Renal cortex interstitium (tissue), 11 donors: ENCODE measurements at regions not wholly inside any gene's neighbourhood (a gene's known extent, or its start where the extent isn't known, plus 50 kb on each side); places are given as distances from the start of the nearest gene placed in this dataset.
A peak's percentile ranks its signal among the peaks of the same experiment; 100 is the strongest.

Source experiments
- DNase-seq, 11 donors: peaks; one replicate each; pipeline ENCODE4 v3.0.0-alpha.2; 2013; ENCODE audit warnings: low read depth in 9 of 11, low spot score in 4 of 11; ENCODE audit errors: extremely low read depth in 1 of 11

GRCh38 chr7:69504733-69505420, 93.4 kb upstream of the AUTS2 start:
- DNase-seq = no peak

- no peak for DNase-seq
These were observed 89.5 kb upstream of the AUTS2 start for GRCh38 chr7:69508736-69509135.

GRCh38 chr7:69510114-69510513, 88.2 kb upstream of the AUTS2 start:
- DNase-seq = no peak

GRCh38 chr7:69515495-69516212, 82.6 kb upstream of the AUTS2 start:
- no peak for DNase-seq

- DNase-seq = no peak
These were observed 81.9 kb upstream of the AUTS2 start for GRCh38 chr7:69516238-69516820.

GRCh38 chr7:69517985-69518704, 80.1 kb upstream of the AUTS2 start:
- no peak for DNase-seq

GRCh38 chr7:69518705-69519077, 79.6 kb upstream of the AUTS2 start:
- DNase-seq = no peak

GRCh38 chr7:69526570-69526969, 71.7 kb upstream of the AUTS2 start:
- no peak for DNase-seq

- no peak for DNase-seq
These were observed 70.6 kb upstream of the AUTS2 start for GRCh38 chr7:69527706-69528105.

GRCh38 chr7:69531050-69531449, 67.2 kb upstream of the AUTS2 start:
- DNase-seq = no peak

- no peak for DNase-seq
These were observed 63.7 kb upstream of the AUTS2 start for GRCh38 chr7:69534461-69535041.

GRCh38 chr7:69537691-69538090, 60.6 kb upstream of the AUTS2 start:
- no peak for DNase-seq

- no peak for DNase-seq
These were observed 58.7 kb upstream of the AUTS2 start for GRCh38 chr7:69539531-69539930.

- no peak for DNase-seq
These were observed 58.0 kb upstream of the AUTS2 start for GRCh38 chr7:69540287-69540686.

GRCh38 chr7:69541779-69542432, 56.4 kb upstream of the AUTS2 start:
- DNase-seq = peak in 1 of 11 donors; percentile 18

GRCh38 chr7:69545175-69545574, 53.1 kb upstream of the AUTS2 start:
- no peak for DNase-seq
